ENCODE measurements at regions not wholly inside any gene's neighbourhood (a gene's known extent, or its start where the extent isn't known, plus 50 kb on each side); places are given as distances from the start of the nearest gene placed in this dataset.

- DNase-seq (no peak), ATAC-seq (ENCODE audit: insufficient read depth, low read depth) (no peak)
- Histone ChIP-seq H3K36me3 (ENCODE audit: insufficient read depth, low read length) (no peaks in the 10 kb centered on the region), H3K27ac (ENCODE audit: low read length) (no peak overlapping the region), H3K79me2 (ENCODE audit: insufficient read depth, low read length) (no peaks in the 10 kb centered on the region), H3K4me3 (ENCODE audit: low read depth in 1 of 2, low read length in 2 of 2) (no peak overlapping the region), H3K27me3 (ENCODE audit: insufficient read depth, low read length, poor library complexity) (peaks cover 24% of the 10 kb centered on the region), H3K9ac (ENCODE audit: low read depth, low read length) (no peak overlapping the region), H3K4me2 (ENCODE audit: insufficient read depth, low read length) (no peak overlapping the region), H4K20me1 (ENCODE audit: insufficient read depth, low read length) (no peaks in the 10 kb centered on the region; the same call in none of the 2 replicates), H3K9me3 (ENCODE audit: insufficient read depth, low read length, severe bottlenecking) (no peaks in the 10 kb centered on the region), H3K4me1 (ENCODE audit: insufficient read depth, low read length) (no peaks in the 10 kb centered on the region), H2AFZ (ENCODE audit: low read depth, low read length) (no peak overlapping the region)
- TF ChIP-seq EZH2 (IDR thresholded peaks at IDR 0.05; ENCODE audit: borderline replicate concordance, low read depth, low read length, severe bottlenecking) (no peak), CTCF (IDR thresholded peaks at IDR 0.05; ENCODE audit: borderline replicate concordance, extremely low read depth, low read length, poor library complexity, severe bottlenecking) (no peak)
Observed at GRCh38 chr2:120428748-120429147, 82.8 kb downstream of the INHBB start.

GRCh38 chr2:120429586-120430500 lies 83.9 kb downstream of the INHBB start:
- ATAC-seq (ENCODE audit: insufficient read depth, low read depth) (no peak; the same call in 2 of the 3 replicates), DNase-seq (no peak)
- Histone ChIP-seq H3K27ac (ENCODE audit: low read length) (no peak overlapping the region), H2AFZ (ENCODE audit: low read depth, low read length) (no peak overlapping the region), H3K79me2 (ENCODE audit: insufficient read depth, low read length) (no peaks in the 10 kb centered on the region), H4K20me1 (ENCODE audit: insufficient read depth, low read length) (no peaks in the 10 kb centered on the region; the same call in none of the 2 replicates), H3K9me3 (ENCODE audit: insufficient read depth, low read length, severe bottlenecking) (no peaks in the 10 kb centered on the region), H3K4me3 (ENCODE audit: low read depth in 1 of 2, low read length in 2 of 2) (no peak overlapping the region), H3K27me3 (ENCODE audit: insufficient read depth, low read length, poor library complexity) (peaks cover 18% of the 10 kb centered on the region), H3K36me3 (ENCODE audit: insufficient read depth, low read length) (no peaks in the 10 kb centered on the region), H3K4me1 (ENCODE audit: insufficient read depth, low read length) (no peaks in the 10 kb centered on the region), H3K4me2 (ENCODE audit: insufficient read depth, low read length) (no peak overlapping the region), H3K9ac (ENCODE audit: low read depth, low read length) (no peak overlapping the region)
- no peak for TF ChIP-seq CTCF (IDR thresholded peaks at IDR 0.05; ENCODE audit: borderline replicate concordance, extremely low read depth, low read length, poor library complexity, severe bottlenecking)
- TF ChIP-seq EZH2 (IDR thresholded peaks at IDR 0.05; ENCODE audit: borderline replicate concordance, low read depth, low read length, severe bottlenecking), result no peak

GRCh38 chr2:120430501-120430830 lies 84.5 kb downstream of the INHBB start:
- Histone ChIP-seq H3K36me3 (ENCODE audit: insufficient read depth, low read length) (no peaks in the 10 kb centered on the region), H3K27ac (ENCODE audit: low read length) (no peak overlapping the region), H3K4me2 (ENCODE audit: insufficient read depth, low read length) (no peak overlapping the region), H2AFZ (ENCODE audit: low read depth, low read length) (no peak overlapping the region), H3K79me2 (ENCODE audit: insufficient read depth, low read length) (no peaks in the 10 kb centered on the region), H4K20me1 (ENCODE audit: insufficient read depth, low read length) (no peaks in the 10 kb centered on the region; the same call in none of the 2 replicates), H3K9me3 (ENCODE audit: insufficient read depth, low read length, severe bottlenecking) (no peaks in the 10 kb centered on the region), H3K4me3 (ENCODE audit: low read depth in 1 of 2, low read length in 2 of 2) (no peak overlapping the region), H3K27me3 (ENCODE audit: insufficient read depth, low read length, poor library complexity) (peaks cover 13% of the 10 kb centered on the region), H3K4me1 (ENCODE audit: insufficient read depth, low read length) (no peaks in the 10 kb centered on the region), H3K9ac (ENCODE audit: low read depth, low read length) (no peak overlapping the region)
- ATAC-seq (ENCODE audit: insufficient read depth, low read depth) (no peak), DNase-seq (no peak)
- TF ChIP-seq EZH2 (IDR thresholded peaks at IDR 0.05; ENCODE audit: borderline replicate concordance, low read depth, low read length, severe bottlenecking), result no peak
- TF ChIP-seq CTCF (IDR thresholded peaks at IDR 0.05; ENCODE audit: borderline replicate concordance, extremely low read depth, low read length, poor library complexity, severe bottlenecking), result no peak
